ENCODE measurements at regions not wholly inside any gene's neighbourhood (a gene's known extent, or its start where the extent isn't known, plus 50 kb on each side); places are given as distances from the start of the nearest gene placed in this dataset.

DNA sequence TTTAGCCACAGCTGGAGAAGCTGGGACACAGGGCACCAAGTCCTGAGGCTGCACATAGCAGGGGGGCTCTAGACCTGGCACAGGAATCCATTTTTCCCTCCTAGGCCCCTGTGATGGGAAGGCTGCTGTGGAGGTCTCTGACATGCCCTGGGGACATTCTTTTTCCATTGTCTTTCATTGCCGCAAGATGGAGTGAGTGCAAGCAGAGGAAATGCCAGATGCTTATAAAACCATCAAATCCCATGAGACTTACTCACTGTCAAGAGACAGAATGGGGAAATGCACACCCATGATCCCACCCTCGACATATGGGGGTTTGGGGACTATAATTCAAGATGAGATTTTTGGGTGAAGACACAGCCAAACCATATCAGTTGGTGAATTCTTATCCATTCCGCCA lies 94.7 kb upstream of the FERD3L start:
- Histone ChIP-seq H3K9me3 (no peaks in the 10 kb centered on the region; the same call in 2 of the 3 replicates), H3K27ac (no peak overlapping the region), H3K4me1 (no peaks in the 10 kb centered on the region), H3K4me3 (no peak overlapping the region), H3K4me2 (no peak overlapping the region)
- DNase-seq (ENCODE audit: low read depth in 1 of 2, low spot score in 1 of 2) = no peak
- FAIRE-seq = no peak
- no peak for TF ChIP-seq USF2 (IDR thresholded peaks at IDR 0.05)
- TF ChIP-seq MYC (IDR thresholded peaks at IDR 0.05; ENCODE audit: borderline replicate concordance, low read length) = no peak
- no peak for TF ChIP-seq RAD21 (conservative IDR thresholded peaks at IDR 0.05 in 1 of 2, IDR thresholded peaks at IDR 0.05 in 1 of 2)
- no peak for TF ChIP-seq NR3C1 (IDR thresholded peaks at IDR 0.05)
- no peak for TF ChIP-seq JUN (IDR thresholded peaks at IDR 0.05)
- TF ChIP-seq PHF8 (IDR thresholded peaks at IDR 0.05; ENCODE audit: borderline replicate concordance, low read depth) = no peak
- no peak for TF ChIP-seq EHMT2 (IDR thresholded peaks at IDR 0.05; ENCODE audit: low read depth)
- TF ChIP-seq MAZ (IDR thresholded peaks at IDR 0.05; ENCODE audit: borderline replicate concordance, low read depth, low read length) = no peak
- ATAC-seq = no peak
- WGBS (ENCODE audit: missing lambda C conversion rate) = 15% methylated on average over 3 of the region's 3 CpGs
- CTCF ChIA-PET = no interaction called here
- POLR2A ChIA-PET = no interaction called here

GRCh38 chr7:19235680-19236079 lies 90.5 kb upstream of the FERD3L start:
- DNase-seq (ENCODE audit: low read depth in 1 of 2, low spot score in 1 of 2) = no peak
- ChIA-PET CTCF (no interaction called here), POLR2A (no interaction called here)
- no peak for ATAC-seq
- Histone ChIP-seq H3K4me1 (no peaks in the 10 kb centered on the region), H3K27ac (no peak overlapping the region), H3K4me3 (no peak overlapping the region), H3K4me2 (no peak overlapping the region), H3K9me3 (no peaks in the 10 kb centered on the region)
- TF ChIP-seq NPAS2 (CRISPR knock-in tag; IDR thresholded peaks at IDR 0.05; ENCODE audit: borderline replicate concordance) = no peak
- no peak for TF ChIP-seq RARB (CRISPR knock-in tag; IDR thresholded peaks at IDR 0.05)
- TF ChIP-seq NFE2L2 (conservative IDR thresholded peaks at IDR 0.05; ENCODE audit: low read length) = no peak
- TF ChIP-seq JUN (IDR thresholded peaks at IDR 0.05) = no peak
- no peak for TF ChIP-seq ESRRA (IDR thresholded peaks at IDR 0.05; ENCODE audit: borderline replicate concordance, low read length)
- no peak for TF ChIP-seq USF2 (IDR thresholded peaks at IDR 0.05)
- no peak for TF ChIP-seq FOXS1 (CRISPR knock-in tag; IDR thresholded peaks at IDR 0.05)
- TF ChIP-seq KDM5A (IDR thresholded peaks at IDR 0.05) = no peak
- TF ChIP-seq, protein P1, sequence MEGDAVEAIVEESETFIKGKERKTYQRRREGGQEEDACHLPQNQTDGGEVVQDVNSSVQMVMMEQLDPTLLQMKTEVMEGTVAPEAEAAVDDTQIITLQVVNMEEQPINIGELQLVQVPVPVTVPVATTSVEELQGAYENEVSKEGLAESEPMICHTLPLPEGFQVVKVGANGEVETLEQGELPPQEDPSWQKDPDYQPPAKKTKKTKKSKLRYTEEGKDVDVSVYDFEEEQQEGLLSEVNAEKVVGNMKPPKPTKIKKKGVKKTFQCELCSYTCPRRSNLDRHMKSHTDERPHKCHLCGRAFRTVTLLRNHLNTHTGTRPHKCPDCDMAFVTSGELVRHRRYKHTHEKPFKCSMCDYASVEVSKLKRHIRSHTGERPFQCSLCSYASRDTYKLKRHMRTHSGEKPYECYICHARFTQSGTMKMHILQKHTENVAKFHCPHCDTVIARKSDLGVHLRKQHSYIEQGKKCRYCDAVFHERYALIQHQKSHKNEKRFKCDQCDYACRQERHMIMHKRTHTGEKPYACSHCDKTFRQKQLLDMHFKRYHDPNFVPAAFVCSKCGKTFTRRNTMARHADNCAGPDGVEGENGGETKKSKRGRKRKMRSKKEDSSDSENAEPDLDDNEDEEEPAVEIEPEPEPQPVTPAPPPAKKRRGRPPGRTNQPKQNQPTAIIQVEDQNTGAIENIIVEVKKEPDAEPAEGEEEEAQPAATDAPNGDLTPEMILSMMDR (IDR thresholded peaks at IDR 0.05) = no peak
- TF ChIP-seq RCOR1 (IDR thresholded peaks at IDR 0.05; ENCODE audit: low read depth, low read length) = no peak
- TF ChIP-seq SMC3 (IDR thresholded peaks at IDR 0.05) = no peak
- no peak for TF ChIP-seq MAX (IDR thresholded peaks at IDR 0.05)
- TF ChIP-seq ATOH8 (CRISPR knock-in tag; IDR thresholded peaks at IDR 0.05; ENCODE audit: low read depth) = no peak
- FAIRE-seq = no peak
- WGBS (ENCODE audit: missing lambda C conversion rate) = 35% methylated on average over 5 of the region's 5 CpGs

- Histone ChIP-seq H3K4me1 (no peaks in the 10 kb centered on the region), H3K9me3 (no peaks in the 10 kb centered on the region), H3K4me3 (no peak overlapping the region), H3K27ac (no peak overlapping the region), H3K4me2 (no peak overlapping the region)
- ATAC-seq = no peak
- no peak for FAIRE-seq
- WGBS (ENCODE audit: missing lambda C conversion rate) = 0% methylated on average over 2 of the region's 2 CpGs
- ChIA-PET POLR2A (no interaction called here), CTCF (no interaction called here)
- DNase-seq (ENCODE audit: low read depth in 1 of 2, low spot score in 1 of 2) = no peak
- TF ChIP-seq, protein P1 (IDR thresholded peaks at IDR 0.05) = no peak
- TF ChIP-seq ZC3H11A (IDR thresholded peaks at IDR 0.05) (no peak), FOSB (CRISPR knock-in tag; IDR thresholded peaks at IDR 0.05) (no peak), FOSL2 (IDR thresholded peaks at IDR 0.05) (no peak), FOSL2 (CRISPR knock-in tag; IDR thresholded peaks at IDR 0.05) (no peak), KDM1A (IDR thresholded peaks at IDR 0.05; ENCODE audit: low read depth) (no peak), MAZ (IDR thresholded peaks at IDR 0.05; ENCODE audit: borderline replicate concordance, low read depth, low read length) (no peak), RCOR1 (IDR thresholded peaks at IDR 0.05; ENCODE audit: low read depth, low read length) (no peak), TFCP2L1 (CRISPR knock-in tag; IDR thresholded peaks at IDR 0.05) (no peak), RNF2 (IDR thresholded peaks at IDR 0.05; ENCODE audit: borderline replicate concordance, low read depth) (no peak), JUNB (IDR thresholded peaks at IDR 0.05) (no peak)
Measured at GRCh38 chr7:19224951-19225350, 79.7 kb upstream of the FERD3L start.

All from A549 (cell line).